SK-N-SH (cell line): ENCODE measurements at regions not wholly inside any gene's neighbourhood (a gene's known extent, or its start where the extent isn't known, plus 50 kb on each side); places are given as distances from the start of the nearest gene placed in this dataset.

Source experiments
- CTCF ChIA-PET: fragments of 300-600, 350-600 bp; formaldehyde crosslinking; extraction: SDS; loops from one replicate; lab custom pipeline; 2021; lab: Yijun Ruan, JAX
- POLR2A ChIA-PET: fragments of 350-600 bp; sonication (Branson Sonifier 250); formaldehyde crosslinking; extraction: SDS; loops from one replicate; lab custom pipeline; 2020; ENCODE audit warnings: antibody characterized with exemption, inconsistent platforms; lab: Yijun Ruan, JAX
- DNase-seq: peaks from one replicate; pipeline ENCODE4 v3.0.0; 2012
- H2AFZ ChIP-seq: fragments of 200-600 bp; sonication (generic); 2 replicates; pipeline ENCODE4 v1.8.1; 2016; ENCODE audit warnings: antibody characterized with exemption, mild to moderate bottlenecking, low read depth
- H3F3A ChIP-seq: fragments of 200-600 bp; sonication (generic); replicated peaks from 2 replicates; pipeline ENCODE3; 2016; ENCODE audit warnings: antibody characterized with exemption, mild to moderate bottlenecking; ENCODE audit not compliant: insufficient read depth
- H3K27ac ChIP-seq, 2 experiments: fragments of 200-500 bp in 1 of 2; fragments of 200-600 bp in 1 of 2; sonication (Bioruptor generic) in 1 of 2; sonication (generic), shearing (Covaris generic) in 1 of 2; 2 replicates each; pipeline versions ENCODE4 v1.5.1 to v1.6.1; 2014 to 2016; ENCODE audit warnings: low read depth in 2 of 2, inconsistent platforms in 1 of 2, low read length in 1 of 2, mild to moderate bottlenecking in 1 of 2, mixed read lengths in 1 of 2
- H3K27me3 ChIP-seq: fragments of 200-600 bp; sonication (generic), shearing (Covaris generic); 2 replicates; pipeline ENCODE4 v1.6.1; 2016; ENCODE audit warnings: mixed run types; ENCODE audit not compliant: insufficient read depth
- H3K36me3 ChIP-seq, 2 experiments: fragments of 200-500 bp in 1 of 2; fragments of 200-600 bp in 1 of 2; sonication (Bioruptor generic) in 1 of 2; sonication (generic) in 1 of 2; replicated peaks in 1 of 2; 2 replicates each; pipeline versions ENCODE3 to v1.5.1; 2014 to 2016; ENCODE audit warnings: low read length in 1 of 2, mild to moderate bottlenecking in 1 of 2; ENCODE audit not compliant: insufficient read depth in 2 of 2, control insufficient read depth in 1 of 2
- H3K4me1 ChIP-seq, 2 experiments: fragments of 200-500 bp in 1 of 2; fragments of 200-600 bp in 1 of 2; sonication (Bioruptor generic) in 1 of 2; sonication (generic), shearing (Covaris generic) in 1 of 2; 2 replicates each; pipeline versions ENCODE4 v1.5.1 to v1.6.1; 2014 to 2016; ENCODE audit warnings: low read depth in 1 of 2, low read length in 1 of 2, mixed run types in 1 of 2; ENCODE audit not compliant: insufficient read depth in 2 of 2, control insufficient read depth in 1 of 2
- H3K4me2 ChIP-seq: fragments of 200-600 bp; sonication (generic), shearing (Covaris generic); 2 replicates; pipeline ENCODE4 v1.6.1; 2017; ENCODE audit warnings: mixed run types
- H3K4me3 ChIP-seq, 2 experiments: fragments of 200-500 bp in 1 of 2; fragments of 200-600 bp in 1 of 2; sonication (Bioruptor generic) in 1 of 2; sonication (generic), shearing (Covaris generic) in 1 of 2; 2 replicates each; pipeline versions ENCODE4 v1.5.1 to v1.8.1; 2014 to 2016; ENCODE audit warnings: low read depth in 2 of 2, inconsistent platforms in 1 of 2, low read length in 1 of 2, mild to moderate bottlenecking in 1 of 2, mixed read lengths in 1 of 2, moderate library complexity in 1 of 2
- H3K79me2 ChIP-seq: fragments of 200-600 bp; sonication (generic); 2 replicates; pipeline ENCODE4 v1.8.1; 2017; ENCODE audit warnings: mild to moderate bottlenecking; ENCODE audit not compliant: insufficient read depth
- H3K9ac ChIP-seq: fragments of 200-600 bp; sonication (generic); 2 replicates; pipeline ENCODE4 v1.6.1; 2017; ENCODE audit warnings: mixed run types
- H3K9me2 ChIP-seq: fragments of 200-600 bp; sonication (generic); 2 replicates; pipeline ENCODE4 v1.6.1; 2017; ENCODE audit warnings: mixed run types
- H3K9me3 ChIP-seq: fragments of 200-600 bp; sonication (generic); 2 replicates; pipeline ENCODE4 v1.6.1; 2017; ENCODE audit warnings: mixed run types, mild to moderate bottlenecking, moderate library complexity
- H4K20me1 ChIP-seq: fragments of 200-600 bp; sonication (generic); 2 replicates; pipeline ENCODE4 v1.6.1; 2017; ENCODE audit warnings: mild to moderate bottlenecking, mixed run types; ENCODE audit not compliant: insufficient read depth
- ELF1 ChIP-seq: IDR thresholded peaks from 2 replicates; pipeline ENCODE4 v1.4.0; 2012
- EP300 ChIP-seq, 2 experiments: IDR thresholded peaks; 2 replicates each; pipeline versions ENCODE4 v1.4.0 to v1.6.1; 2012; ENCODE audit warnings: borderline replicate concordance in 1 of 2, low read depth in 1 of 2, low read length in 1 of 2
- EZH2phosphoT487 ChIP-seq: fragments of 200-600 bp; sonication (generic); IDR thresholded peaks from 2 replicates; pipeline ENCODE4 v1.6.1; 2017; ENCODE audit warnings: low read depth, mixed run types, mild to moderate bottlenecking, antibody characterized with exemption, moderate library complexity, borderline replicate concordance
- FOSL2 ChIP-seq: IDR thresholded peaks from 2 replicates; pipeline ENCODE4 v1.4.0; 2012; ENCODE audit warnings: low read depth, mild to moderate bottlenecking, moderate library complexity, borderline replicate concordance
- FOXJ3 ChIP-seq: sonication (generic); formaldehyde crosslinking; IDR thresholded peaks from 2 replicates; pipeline ENCODE4 v1.5.1; 2020; ENCODE audit warnings: mild to moderate bottlenecking, missing genetic modification reagents
- FOXM1 ChIP-seq: IDR thresholded peaks from 2 replicates; pipeline ENCODE4 v1.4.0; 2012; ENCODE audit warnings: low read depth, mild to moderate bottlenecking
- GABPA ChIP-seq: IDR thresholded peaks from 2 replicates; pipeline ENCODE4 v1.4.0; 2012; ENCODE audit warnings: low read depth, mild to moderate bottlenecking
- GATA2 ChIP-seq: sonication (generic); formaldehyde crosslinking; IDR thresholded peaks from 2 replicates; pipeline ENCODE4 v1.5.0; 2020; ENCODE audit warnings: mild to moderate bottlenecking, missing genetic modification reagents
- IRF3 ChIP-seq: fragments of 150-350 bp; IDR thresholded peaks from 2 replicates; pipeline ENCODE4 v1.6.1; 2016; ENCODE audit warnings: mild to moderate bottlenecking, low read depth, low read length
- JUND ChIP-seq: IDR thresholded peaks from 2 replicates; pipeline ENCODE4 v1.4.0; 2012
- MEF2A ChIP-seq: IDR thresholded peaks from 2 replicates; pipeline ENCODE4 v1.4.0; 2012; ENCODE audit warnings: low read depth, borderline replicate concordance
- POLR2AphosphoS5 ChIP-seq: IDR thresholded peaks from 2 replicates; pipeline ENCODE4 v1.6.1; 2012; ENCODE audit warnings: low read depth, low read length
- RAD21 ChIP-seq: IDR thresholded peaks from 2 replicates; pipeline ENCODE4 v1.6.1; 2012; ENCODE audit warnings: mild to moderate bottlenecking, low read length
- RCOR1 ChIP-seq: fragments of 150-350 bp; IDR thresholded peaks from 2 replicates; pipeline ENCODE4 v1.6.1; 2017; ENCODE audit warnings: antibody characterized with exemption, low read length
- REST ChIP-seq: IDR thresholded peaks from 2 replicates; pipeline ENCODE4 v1.6.1; 2012; ENCODE audit warnings: mild to moderate bottlenecking, low read depth, low read length, moderate library complexity
- RXRA ChIP-seq: IDR thresholded peaks from 2 replicates; pipeline ENCODE4 v1.4.0; 2012; ENCODE audit warnings: low read depth, mild to moderate bottlenecking, borderline replicate concordance
- SIN3A ChIP-seq: IDR thresholded peaks from 2 replicates; pipeline ENCODE4 v1.6.1; 2012; ENCODE audit warnings: low read depth, mild to moderate bottlenecking, low read length, moderate library complexity, borderline replicate concordance
- SMC3 ChIP-seq: IDR thresholded peaks from 2 replicates; pipeline ENCODE4 v1.6.1; 2012; ENCODE audit warnings: low read depth, low read length, improper control_type of control experiment
- TAF1 ChIP-seq: IDR thresholded peaks from 2 replicates; pipeline ENCODE4 v1.6.1; 2012; ENCODE audit warnings: low read depth, mild to moderate bottlenecking, low read length, moderate library complexity, borderline replicate concordance
- TCF12 ChIP-seq: IDR thresholded peaks from 2 replicates; pipeline ENCODE4 v1.4.0; 2012
- YY1 ChIP-seq: IDR thresholded peaks from 2 replicates; pipeline ENCODE4 v1.4.0; 2012; ENCODE audit warnings: low read depth, mild to moderate bottlenecking
- TF ChIP-seq, protein P1 (sequence below): fragments of 200-600 bp; sonication (generic); IDR thresholded peaks from 2 replicates; pipeline ENCODE4 v1.6.1; 2017; ENCODE audit warnings: antibody characterized with exemption, mild to moderate bottlenecking, moderate library complexity
- TF ChIP-seq, protein P2 (sequence below): IDR thresholded peaks from 2 replicates; pipeline ENCODE4; 2012
- TF ChIP-seq, protein P3 (sequence below): IDR thresholded peaks from 2 replicates; pipeline ENCODE4 v1.4.0; 2012; ENCODE audit warnings: low read depth, borderline replicate concordance
- TF ChIP-seq, protein P4 (sequence below): fragments of 150-350 bp; IDR thresholded peaks from 2 replicates; pipeline ENCODE4 v1.6.1; 2017; ENCODE audit warnings: antibody characterized with exemption, low read length, low read depth, borderline replicate concordance

DNA sequence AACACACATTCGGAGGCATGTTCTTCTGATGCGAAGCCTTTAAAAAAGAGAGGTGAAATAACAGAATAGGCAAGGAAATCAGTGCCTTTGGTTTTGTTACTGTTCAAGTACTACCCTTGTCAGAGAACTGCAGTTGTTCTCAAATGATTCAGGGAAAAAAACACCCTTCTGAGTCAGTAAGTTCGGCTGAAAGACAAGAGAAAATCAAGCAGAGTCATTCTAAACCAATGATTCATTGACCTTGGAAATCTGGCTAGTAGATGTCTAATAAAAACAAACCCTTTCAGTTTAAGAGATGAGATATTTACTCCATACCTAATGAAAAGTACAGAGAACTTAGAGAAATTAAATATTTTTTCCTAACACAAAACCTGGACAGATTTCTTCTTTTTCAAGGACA lies 72.7 kb upstream of the ABI3BP start (continued):
- TF ChIP-seq IRF3 (no peak), RXRA (no peak), EZH2phosphoT487 (no peak), JUND (peak; percentile 78), GABPA (no peak), FOSL2 (peak; percentile 87), SMC3 (no peak), GATA2 (no peak), RAD21 (no peak), POLR2AphosphoS5 (peak; percentile 26; the same call in 1 of the 2 replicates), FOXM1 (no peak), YY1 (no peak), FOXJ3 (no peak), TCF12 (peak; percentile 73), TAF1 (no peak)
- TF ChIP-seq, protein P1, sequence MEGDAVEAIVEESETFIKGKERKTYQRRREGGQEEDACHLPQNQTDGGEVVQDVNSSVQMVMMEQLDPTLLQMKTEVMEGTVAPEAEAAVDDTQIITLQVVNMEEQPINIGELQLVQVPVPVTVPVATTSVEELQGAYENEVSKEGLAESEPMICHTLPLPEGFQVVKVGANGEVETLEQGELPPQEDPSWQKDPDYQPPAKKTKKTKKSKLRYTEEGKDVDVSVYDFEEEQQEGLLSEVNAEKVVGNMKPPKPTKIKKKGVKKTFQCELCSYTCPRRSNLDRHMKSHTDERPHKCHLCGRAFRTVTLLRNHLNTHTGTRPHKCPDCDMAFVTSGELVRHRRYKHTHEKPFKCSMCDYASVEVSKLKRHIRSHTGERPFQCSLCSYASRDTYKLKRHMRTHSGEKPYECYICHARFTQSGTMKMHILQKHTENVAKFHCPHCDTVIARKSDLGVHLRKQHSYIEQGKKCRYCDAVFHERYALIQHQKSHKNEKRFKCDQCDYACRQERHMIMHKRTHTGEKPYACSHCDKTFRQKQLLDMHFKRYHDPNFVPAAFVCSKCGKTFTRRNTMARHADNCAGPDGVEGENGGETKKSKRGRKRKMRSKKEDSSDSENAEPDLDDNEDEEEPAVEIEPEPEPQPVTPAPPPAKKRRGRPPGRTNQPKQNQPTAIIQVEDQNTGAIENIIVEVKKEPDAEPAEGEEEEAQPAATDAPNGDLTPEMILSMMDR, result no peak
- TF ChIP-seq, protein P2, sequence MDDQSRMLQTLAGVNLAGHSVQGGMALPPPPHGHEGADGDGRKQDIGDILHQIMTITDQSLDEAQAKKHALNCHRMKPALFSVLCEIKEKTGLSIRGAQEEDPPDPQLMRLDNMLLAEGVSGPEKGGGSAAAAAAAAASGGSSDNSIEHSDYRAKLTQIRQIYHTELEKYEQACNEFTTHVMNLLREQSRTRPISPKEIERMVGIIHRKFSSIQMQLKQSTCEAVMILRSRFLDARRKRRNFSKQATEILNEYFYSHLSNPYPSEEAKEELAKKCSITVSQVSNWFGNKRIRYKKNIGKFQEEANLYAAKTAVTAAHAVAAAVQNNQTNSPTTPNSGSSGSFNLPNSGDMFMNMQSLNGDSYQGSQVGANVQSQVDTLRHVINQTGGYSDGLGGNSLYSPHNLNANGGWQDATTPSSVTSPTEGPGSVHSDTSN, result peak; percentile 68

GRCh38 chr3:101063401-101063800 lies 70.2 kb upstream of the ABI3BP start:
- Histone ChIP-seq H3K4me1 (peaks cover 2 to 13% of the 10 kb centered on the region in 2 experiments; a peak in 3 of 4 replicates), H4K20me1 (no peaks in the 10 kb centered on the region), H3F3A (peaks cover 15% of the 10 kb centered on the region), H3K27me3 (no peaks in the 10 kb centered on the region), H3K27ac (no peak overlapping the region), H3K79me2 (no peaks in the 10 kb centered on the region), H3K9ac (no peak overlapping the region), H3K9me2 (no peaks in the 10 kb centered on the region), H3K36me3 (no peaks in the 10 kb centered on the region), H3K4me3 (no peak overlapping the region), H3K4me2 (no peak overlapping the region), H3K9me3 (no peaks in the 10 kb centered on the region), H2AFZ (no peak overlapping the region)
- ChIA-PET CTCF (interaction anchor here (0.6 kb wide), 1 partner anchor 319 kb away, joined by 3 read pairs; no protein-coding TSS in a partner anchor), POLR2A (no interaction called here)
- DNase-seq, result no peak
- TF ChIP-seq RCOR1 (no peak), REST (no peak), JUND (no peak), FOXM1 (no peak), FOXJ3 (no peak), ELF1 (no peak), MEF2A (no peak), GABPA (no peak), SIN3A (no peak), EZH2phosphoT487 (no peak), EP300 (IDR thresholded peaks at IDR 0.05; ENCODE audit: borderline replicate concordance in 1 of 2, low read depth in 1 of 2, low read length in 1 of 2) (no peak), GATA2 (no peak)
- TF ChIP-seq, protein P3, sequence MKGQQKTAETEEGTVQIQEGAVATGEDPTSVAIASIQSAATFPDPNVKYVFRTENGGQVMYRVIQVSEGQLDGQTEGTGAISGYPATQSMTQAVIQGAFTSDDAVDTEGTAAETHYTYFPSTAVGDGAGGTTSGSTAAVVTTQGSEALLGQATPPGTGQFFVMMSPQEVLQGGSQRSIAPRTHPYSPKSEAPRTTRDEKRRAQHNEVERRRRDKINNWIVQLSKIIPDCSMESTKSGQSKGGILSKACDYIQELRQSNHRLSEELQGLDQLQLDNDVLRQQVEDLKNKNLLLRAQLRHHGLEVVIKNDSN, result no peak
- TF ChIP-seq, protein P4, sequence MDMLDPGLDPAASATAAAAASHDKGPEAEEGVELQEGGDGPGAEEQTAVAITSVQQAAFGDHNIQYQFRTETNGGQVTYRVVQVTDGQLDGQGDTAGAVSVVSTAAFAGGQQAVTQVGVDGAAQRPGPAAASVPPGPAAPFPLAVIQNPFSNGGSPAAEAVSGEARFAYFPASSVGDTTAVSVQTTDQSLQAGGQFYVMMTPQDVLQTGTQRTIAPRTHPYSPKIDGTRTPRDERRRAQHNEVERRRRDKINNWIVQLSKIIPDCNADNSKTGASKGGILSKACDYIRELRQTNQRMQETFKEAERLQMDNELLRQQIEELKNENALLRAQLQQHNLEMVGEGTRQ, result no peak
